NCI-H526 treated with DMSO at 0.1 percent for 48 hours (cell line): ENCODE measurements at regions not wholly inside any gene's neighbourhood (a gene's known extent, or its start where the extent isn't known, plus 50 kb on each side); places are given as distances from the start of the nearest gene placed in this dataset.
"Not testable (repeated sequence)": the region's sequence is repeated elsewhere in the genome, so short reads cannot be mapped to it uniquely, and the experiment has no call there.

Experiments used
- DNase-seq: peaks from one replicate; lab custom pipeline; 2025; lab: John Stamatoyannopoulos, UW

- DNase-seq = no peak
These were observed 195.7 kb upstream of the CCNH start for GRCh38 chr5:87608385-87608784.

- no peak for DNase-seq
These were observed 192.9 kb upstream of the CCNH start for GRCh38 chr5:87605663-87606062.

- DNase-seq = no peak
These were observed 187.0 kb upstream of the CCNH start for GRCh38 chr5:87599778-87600177.

DNA sequence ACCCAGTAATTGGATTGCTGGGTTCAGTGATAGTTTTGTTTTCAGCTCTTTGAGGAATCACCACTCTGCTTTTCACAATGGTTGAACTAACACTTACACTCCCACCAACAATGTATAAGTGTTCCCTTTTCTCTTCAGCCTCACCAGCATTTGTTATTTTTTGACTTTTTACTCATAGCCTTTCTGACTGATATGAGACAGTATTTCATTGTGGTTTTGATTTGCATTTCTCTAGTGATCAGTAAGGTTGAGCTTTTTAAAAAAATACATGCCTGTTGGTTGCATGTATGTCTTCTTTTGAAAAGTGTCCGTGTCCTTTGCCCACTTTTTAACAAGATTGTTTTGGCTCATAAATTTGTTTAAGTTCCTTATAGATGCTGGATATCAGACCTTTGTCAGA, 185.7 kb upstream of the CCNH start:
- no peak for DNase-seq

GRCh38 chr5:87594566-87594965, 181.8 kb upstream of the CCNH start:
- no peak for DNase-seq

- DNase-seq = no peak
These were observed 176.9 kb upstream of the CCNH start for GRCh38 chr5:87589587-87589986.

DNA sequence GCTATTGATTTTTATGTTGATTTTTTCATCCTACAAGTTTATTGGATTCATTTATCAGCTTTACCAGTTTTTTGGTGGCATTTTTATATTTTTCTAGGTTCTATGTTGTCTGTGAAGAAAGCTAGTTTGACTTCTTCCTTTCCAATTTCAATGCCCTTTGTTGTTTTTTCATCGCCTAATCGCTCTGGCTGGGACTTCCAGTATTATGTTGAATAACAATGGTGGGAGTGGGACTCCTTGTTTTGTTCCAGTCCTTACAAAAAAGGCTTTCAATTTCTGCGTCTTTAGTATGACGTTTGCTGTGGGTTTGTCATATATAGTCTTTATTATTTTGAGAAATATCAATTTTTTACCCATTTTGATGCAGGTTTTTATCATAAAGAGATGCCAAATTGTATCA, 175.6 kb upstream of the CCNH start:
- no peak for DNase-seq

DNA sequence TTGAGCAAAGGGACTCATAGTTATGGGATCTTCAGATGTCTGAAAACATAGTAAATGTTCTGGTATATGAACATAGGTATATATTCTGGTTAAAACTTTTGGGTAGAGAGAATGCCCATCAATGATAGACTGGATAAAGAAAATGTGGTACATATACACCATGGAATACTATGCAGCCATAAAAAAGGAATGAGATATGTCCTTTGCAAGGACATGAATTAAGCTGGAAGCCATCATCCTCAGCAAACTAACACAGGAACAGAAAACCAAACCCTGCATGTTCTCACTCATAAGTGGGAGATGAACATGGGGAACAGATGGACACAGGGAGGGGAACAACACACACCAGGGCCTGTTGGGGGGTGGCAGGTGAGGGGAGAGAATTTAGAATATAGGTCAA, 171.0 kb upstream of the CCNH start:
- not testable (repeated sequence) for DNase-seq

- no peak for DNase-seq
These were observed 169.4 kb upstream of the CCNH start for GRCh38 chr5:87582149-87582548.

DNA sequence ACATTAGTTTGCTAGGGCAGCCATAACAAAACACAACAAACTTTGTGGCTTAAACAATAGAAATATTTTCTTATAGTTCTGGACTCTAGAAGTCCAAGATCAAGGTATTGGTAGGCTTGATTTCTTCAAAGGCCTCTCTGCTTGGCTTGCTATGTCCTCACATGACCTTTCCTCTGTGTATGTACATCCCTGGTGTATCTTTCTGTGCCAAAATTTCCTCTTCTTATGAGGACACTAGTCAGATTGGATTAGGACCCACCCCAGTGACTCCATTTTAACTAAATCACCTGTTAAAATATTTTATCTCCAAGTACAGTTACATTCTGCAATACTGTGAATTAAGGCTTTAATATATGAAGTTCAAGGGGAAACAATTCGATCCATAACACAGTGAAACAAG, 168.9 kb upstream of the CCNH start:
- DNase-seq = no peak

- DNase-seq = no peak
These were observed 166.9 kb upstream of the CCNH start for GRCh38 chr5:87579678-87580077.

DNA sequence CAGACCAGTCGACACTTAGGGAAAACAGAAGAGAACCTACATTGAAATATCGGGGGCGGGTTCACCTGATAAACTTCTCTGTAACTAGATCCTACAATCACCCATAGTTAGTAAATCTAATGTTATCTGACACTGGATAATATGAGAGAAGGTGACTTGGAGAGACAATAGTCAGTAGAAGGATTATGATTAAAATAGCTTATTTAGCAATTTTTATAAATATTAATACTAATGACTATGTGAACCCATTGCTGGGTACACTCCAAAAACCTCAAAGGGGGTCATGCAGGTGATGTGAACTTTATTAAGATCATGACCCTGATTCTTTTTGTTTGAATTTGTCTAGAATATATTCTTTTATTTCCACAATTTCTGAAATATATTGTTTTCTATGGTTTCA, 164.1 kb upstream of the CCNH start:
- DNase-seq = no peak

GRCh38 chr5:87576306-87576705, 163.6 kb upstream of the CCNH start:
- DNase-seq = not testable (repeated sequence)

DNA sequence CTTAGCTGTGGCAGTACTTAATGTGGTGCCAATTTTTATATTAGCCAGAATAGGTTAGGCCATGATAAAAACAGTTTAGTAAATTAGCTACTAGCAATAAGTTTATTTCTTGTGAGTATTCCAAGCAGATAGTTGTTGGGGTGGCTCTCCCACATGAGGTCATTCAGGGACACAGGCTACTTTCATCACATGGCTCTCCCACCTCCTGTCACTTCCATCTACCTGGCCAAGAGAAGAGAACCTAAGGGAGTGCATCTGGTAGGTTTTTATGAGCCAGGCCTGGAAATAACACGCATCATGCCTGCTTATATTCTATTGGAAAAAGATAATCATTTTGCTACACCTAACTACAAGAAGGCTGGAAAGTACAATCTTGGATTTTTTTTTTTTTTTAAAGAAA, 161.4 kb upstream of the CCNH start:
- DNase-seq = no peak

DNA sequence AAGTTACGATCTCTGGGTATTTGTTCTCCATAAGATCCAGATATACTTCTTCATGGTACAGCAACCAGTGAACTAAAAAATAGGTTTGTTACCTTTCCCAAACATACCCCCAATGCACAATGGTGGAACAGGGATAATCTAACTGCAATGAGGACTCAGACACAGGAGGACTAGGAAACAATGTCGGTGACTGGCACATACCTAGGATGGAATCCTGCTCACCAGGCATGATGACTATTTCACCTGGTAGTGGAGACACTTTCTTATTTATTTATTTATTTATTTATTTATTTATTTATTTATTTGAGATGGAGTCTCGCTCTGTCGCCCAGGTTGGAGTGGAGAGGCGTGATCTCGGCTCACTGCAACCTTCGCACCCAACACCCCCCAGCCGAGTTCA, 159.9 kb upstream of the CCNH start:
- no peak for DNase-seq

GRCh38 chr5:87572090-87572489, 159.4 kb upstream of the CCNH start:
- DNase-seq = no peak

GRCh38 chr5:87570366-87570765, 157.6 kb upstream of the CCNH start:
- no peak for DNase-seq

GRCh38 chr5:87562068-87562467, 149.3 kb upstream of the CCNH start:
- DNase-seq = no peak

DNA sequence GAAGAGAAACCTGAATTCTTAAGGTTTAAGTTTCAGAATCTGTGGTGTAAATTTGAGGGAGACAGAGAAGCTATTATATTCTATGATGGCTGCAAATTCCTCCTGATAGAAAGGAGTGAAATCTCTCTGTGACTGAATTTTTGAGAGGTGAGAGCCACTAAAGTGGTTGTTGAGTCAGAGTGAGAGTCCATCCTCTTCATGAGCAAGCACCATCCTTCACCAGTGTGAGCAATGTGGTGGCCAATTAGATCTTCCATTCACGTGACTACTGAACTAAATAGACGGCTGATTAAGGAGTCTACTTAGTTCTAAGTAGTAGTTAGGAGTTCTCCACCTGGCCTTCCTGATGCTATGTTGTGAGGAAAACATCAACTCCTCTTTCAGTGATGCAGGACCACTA, 147.8 kb upstream of the CCNH start:
- DNase-seq = no peak

- no peak for DNase-seq
These were observed 139.2 kb upstream of the CCNH start for GRCh38 chr5:87551911-87552310.

GRCh38 chr5:87541676-87542075, 128.9 kb upstream of the CCNH start:
- peak; percentile 45 for DNase-seq

- DNase-seq = peak; percentile 77
These were observed 128.3 kb upstream of the CCNH start for GRCh38 chr5:87541033-87541432.

DNA sequence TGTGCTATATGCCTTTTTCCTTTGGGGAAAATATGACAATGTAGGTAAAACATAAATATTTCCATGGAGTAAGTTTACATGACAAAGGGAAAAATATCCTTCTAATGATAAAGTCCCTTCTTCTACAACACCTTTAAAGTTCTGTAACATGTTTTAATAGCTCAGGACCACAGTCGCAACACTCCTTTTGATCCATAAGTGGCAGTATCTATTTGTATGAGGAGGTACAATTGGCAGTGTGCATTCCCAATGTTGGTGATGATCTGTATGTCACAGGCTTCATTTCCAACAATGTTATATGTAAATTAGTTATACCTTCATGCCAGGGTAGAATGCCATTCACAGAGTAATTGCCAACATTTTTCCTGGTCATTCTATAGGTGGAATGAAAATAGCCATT, 127.1 kb upstream of the CCNH start:
- peak; percentile 39 for DNase-seq

GRCh38 chr5:87536365-87536764, 123.6 kb upstream of the CCNH start:
- DNase-seq = no peak

GRCh38 chr5:87535706-87536105, 123.0 kb upstream of the CCNH start:
- DNase-seq = no peak
